Left kidney (tissue), 1 donor: ENCODE measurements at regions not wholly inside any gene's neighbourhood (a gene's known extent, or its start where the extent isn't known, plus 50 kb on each side); places are given as distances from the start of the nearest gene placed in this dataset.
"Not testable (repeated sequence)": the region's sequence is repeated elsewhere in the genome, so short reads cannot be mapped to it uniquely, and the experiment has no call there.

ENCODE experiments used
- DNase-seq: peaks from one replicate; pipeline ENCODE4 v3.0.0-alpha.2; 2013

DNA sequence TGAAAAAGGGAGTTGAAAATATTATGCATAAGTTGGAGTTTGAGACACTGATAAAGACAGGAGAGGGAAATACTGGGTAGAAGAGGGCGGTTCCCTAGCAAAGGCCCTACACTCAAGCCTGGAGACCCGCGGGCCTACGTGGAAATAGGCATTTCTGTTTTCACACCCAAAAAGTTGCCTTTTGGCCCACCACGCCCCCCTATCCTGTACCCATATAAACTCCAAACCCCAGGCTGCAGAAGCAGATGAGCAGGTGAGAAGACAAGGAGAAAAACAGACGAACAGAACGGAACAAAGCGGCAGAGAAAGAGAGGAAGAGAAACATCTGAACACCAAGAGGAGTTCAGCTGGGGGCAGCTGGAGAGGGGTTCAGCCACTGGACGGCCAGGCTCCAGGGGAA, 177.9 kb downstream of the GALC start:
- no peak for DNase-seq

- no peak for DNase-seq
These were observed 179.3 kb downstream of the GALC start for GRCh38 chr14:87813686-87814085.

DNA sequence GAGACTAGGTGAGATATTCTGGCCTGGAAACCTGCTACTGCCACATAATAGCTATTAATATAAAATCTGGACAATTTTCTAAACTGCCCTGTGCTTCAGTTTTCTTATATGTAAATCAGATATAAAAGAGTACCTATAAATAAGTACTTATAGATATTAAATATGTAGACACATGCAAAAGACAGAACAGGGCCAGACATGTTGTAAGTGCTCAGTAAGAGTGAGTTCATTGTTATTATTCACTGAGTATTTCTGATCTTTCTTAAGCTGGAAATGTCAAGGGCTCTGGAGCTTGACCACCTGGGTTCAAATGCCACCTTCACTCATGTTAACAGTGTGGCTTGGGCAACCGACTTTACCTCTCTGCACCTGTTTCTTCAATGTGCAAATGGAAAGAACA, 179.8 kb downstream of the GALC start:
- no peak for DNase-seq

DNA sequence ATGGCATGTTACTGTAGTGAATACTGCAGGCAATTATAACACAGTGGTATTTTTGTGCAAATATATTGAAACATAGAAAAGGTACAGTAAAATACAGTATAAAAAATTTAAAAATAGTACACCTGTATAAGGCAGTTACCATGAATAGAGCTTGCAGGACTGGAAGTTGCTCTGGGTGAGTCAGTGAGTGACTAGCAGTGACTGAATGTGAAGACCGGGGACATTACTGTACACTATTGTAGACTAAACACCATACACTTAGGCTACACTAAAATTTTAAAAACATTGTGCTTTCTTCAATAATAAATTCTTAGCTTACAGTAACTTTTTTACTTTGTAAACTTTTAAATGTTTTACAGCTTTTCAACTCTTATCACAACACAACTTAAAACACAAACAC, 181.7 kb downstream of the GALC start:
- DNase-seq = no peak

- no peak for DNase-seq
These were observed 182.3 kb downstream of the GALC start for GRCh38 chr14:87810711-87811110.

GRCh38 chr14:87809261-87809660, 183.7 kb downstream of the GALC start:
- no peak for DNase-seq

DNA sequence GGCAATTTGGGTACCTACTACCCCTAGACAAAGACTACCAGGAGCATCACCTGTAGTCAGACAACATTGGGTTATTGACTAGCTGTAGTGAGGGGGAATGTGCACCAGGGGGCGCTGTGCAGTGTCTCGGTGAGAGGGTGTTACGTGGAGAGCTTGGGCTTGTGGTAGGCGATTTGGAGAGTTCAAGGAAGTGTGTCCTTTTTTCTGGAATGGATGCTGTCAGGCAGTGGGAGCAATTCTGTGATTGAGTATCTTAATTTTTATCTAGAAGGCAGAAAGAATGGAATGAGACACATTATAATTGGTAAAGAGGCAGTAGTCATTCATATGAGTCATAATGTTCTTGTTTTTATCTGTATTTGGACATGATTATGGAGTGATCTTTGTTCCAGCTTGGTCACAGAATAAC, 187.7 kb downstream of the GALC start:
- DNase-seq = no peak

- no peak for DNase-seq
These were observed 192.8 kb downstream of the GALC start for GRCh38 chr14:87800216-87800615.

DNA sequence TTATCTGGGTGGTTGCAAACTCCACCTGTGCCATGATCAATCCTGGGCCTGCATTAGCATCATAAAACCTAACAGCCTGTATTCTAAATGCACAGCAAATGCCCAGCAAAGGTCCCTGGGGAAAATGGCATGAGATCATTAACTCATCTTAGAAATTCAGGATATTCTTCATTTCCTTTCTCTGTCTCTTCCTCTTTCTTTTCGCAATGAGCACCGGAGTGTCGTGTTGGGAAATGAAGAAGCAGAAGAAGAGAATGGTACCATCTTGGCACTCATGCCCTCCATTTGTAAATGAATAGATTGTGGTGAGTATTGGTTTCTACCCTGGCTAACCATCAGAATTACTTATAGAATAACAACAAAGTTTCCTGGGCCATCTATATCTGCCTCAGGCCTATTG, 193.6 kb downstream of the GALC start:
- DNase-seq = no peak

DNA sequence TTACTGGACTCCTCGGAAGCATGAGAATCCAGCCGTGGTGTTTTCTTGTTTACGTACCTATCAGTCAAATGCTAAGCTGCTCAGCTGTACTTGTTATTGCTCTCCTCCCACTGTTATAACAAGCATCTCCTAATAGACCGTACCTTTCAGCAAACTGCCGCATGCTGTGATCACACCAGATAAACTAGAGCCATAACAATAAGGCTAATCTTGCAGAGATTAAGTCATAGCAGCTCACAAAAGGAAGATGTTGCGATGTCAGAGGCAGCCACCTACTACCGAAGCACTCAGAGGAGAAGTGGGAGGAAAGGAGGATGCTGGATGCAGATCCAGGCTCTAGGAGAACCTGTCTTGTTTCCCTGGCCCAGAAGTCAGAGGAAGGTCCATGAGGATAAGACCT, 196.0 kb downstream of the GALC start:
- DNase-seq = no peak

DNA sequence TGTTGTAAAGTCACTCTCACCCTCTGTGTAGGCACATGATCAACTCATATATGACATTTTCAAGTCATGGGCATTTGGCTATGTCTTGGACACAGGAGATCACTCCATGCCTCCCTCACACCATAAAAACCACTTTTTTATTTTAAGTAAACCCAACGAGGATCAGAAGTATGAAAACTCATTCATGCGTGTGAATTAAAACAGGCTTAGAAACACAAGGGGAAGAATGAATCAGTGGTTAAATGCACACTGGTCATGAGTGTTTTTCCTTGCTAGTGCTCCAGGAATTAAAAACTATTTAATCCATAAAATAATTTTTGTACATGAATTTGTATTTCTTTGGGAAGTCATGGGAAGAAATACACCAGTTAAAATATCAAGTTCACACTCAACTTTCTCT, 198.4 kb downstream of the GALC start:
- DNase-seq = no peak

DNA sequence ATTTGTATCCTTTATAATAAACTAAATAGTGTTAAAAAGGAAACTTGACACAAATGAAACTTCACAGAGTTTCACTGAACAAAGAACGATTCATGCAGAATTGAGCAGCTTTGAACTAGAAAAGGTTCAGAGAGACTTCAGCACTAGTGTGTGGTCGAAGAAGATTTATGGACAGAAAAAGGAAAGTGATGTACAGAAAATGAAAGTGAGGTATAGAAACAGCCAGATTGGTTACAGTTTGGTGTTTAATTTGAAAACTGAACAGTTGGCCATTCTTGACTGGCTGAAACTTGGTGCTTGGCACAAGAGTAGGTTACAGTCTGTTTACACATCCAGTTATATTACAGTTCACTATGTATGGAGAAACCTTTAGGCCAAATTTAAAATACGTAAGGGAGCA, 207.1 kb downstream of the GALC start:
- no peak for DNase-seq

- no peak for DNase-seq
These were observed 208.6 kb downstream of the GALC start for GRCh38 chr14:87784386-87784785.

- no peak for DNase-seq
These were observed 209.9 kb downstream of the GALC start for GRCh38 chr14:87783071-87783470.

DNA sequence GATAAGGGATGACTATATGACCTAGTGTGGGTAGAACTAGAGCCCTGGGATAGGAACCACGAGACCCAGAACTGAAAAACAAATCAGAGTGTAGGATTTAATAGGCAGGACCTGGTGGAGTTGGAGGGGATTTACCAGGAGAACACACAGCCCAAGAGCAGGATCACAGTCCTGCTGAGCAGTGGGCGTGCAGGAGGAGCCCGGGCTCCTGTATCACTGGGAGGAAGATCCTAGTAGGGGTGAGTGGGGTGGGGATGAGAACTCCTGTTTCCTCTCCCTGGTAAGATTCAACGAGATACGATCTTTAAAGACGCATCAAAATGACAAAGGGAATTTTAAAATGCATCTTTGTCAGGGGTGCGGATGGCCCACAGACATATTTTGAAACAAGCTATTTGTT, 220.1 kb downstream of the GALC start:
- DNase-seq = no peak

- DNase-seq = no peak
These were observed 225.4 kb downstream of the GALC start for GRCh38 chr14:87767567-87767901.

GRCh38 chr14:87758876-87759275, 234.1 kb downstream of the GALC start:
- DNase-seq = no peak

DNA sequence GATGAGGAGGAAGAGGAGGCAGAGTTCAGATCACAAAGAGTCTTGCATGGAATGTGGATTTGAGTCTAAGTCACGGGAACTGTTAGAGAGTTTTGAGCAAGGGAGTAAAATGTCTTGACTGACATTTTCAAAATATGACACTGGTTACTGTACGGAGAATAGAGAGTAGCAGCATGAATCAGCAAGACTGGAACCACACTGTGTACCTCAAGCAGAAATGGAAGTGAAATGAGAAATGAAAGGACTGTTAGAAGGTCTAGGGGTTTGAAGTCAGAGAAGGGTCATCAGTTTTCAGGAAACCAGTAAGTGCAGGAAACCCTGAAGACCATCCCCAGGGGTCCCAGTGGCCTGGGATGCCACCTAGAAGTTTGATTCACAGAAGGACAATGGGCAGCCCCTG, 236.3 kb downstream of the GALC start:
- no peak for DNase-seq

DNA sequence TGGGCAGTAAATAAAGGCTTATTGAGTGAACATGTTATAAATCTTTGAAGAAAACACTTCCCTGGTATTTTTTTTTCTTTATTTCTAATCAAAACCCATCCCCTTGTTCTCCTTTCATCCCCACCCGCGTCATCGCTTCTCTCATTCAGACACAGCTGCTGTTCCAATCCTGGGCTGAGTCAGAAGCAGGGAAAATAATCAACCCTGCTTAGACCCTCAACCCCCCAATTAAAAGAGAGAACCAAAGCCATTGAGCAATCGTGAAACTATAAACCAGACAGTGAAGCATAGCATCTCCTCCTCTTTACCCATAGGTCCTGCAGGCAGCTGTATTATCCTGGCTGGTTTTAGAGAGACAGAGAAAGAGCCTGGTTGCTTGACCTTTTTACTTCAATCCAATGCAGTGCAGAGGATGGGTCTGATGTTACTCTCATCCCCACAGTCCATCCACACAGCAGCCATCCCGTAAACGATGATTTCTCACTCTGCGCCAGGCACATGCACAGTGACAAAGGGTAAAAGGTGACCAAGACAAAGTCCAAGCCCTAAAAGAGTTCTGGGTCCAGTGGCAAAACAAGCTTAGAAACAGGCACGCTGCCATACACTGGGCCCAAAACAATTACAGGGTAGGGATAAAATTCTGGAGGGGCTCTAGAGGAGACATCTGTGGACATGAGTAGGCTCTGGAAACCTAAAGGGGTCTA, 238.3 kb downstream of the GALC start:
- DNase-seq = no peak

GRCh38 chr14:87748558-87748957, 244.4 kb downstream of the GALC start:
- DNase-seq = no peak

DNA sequence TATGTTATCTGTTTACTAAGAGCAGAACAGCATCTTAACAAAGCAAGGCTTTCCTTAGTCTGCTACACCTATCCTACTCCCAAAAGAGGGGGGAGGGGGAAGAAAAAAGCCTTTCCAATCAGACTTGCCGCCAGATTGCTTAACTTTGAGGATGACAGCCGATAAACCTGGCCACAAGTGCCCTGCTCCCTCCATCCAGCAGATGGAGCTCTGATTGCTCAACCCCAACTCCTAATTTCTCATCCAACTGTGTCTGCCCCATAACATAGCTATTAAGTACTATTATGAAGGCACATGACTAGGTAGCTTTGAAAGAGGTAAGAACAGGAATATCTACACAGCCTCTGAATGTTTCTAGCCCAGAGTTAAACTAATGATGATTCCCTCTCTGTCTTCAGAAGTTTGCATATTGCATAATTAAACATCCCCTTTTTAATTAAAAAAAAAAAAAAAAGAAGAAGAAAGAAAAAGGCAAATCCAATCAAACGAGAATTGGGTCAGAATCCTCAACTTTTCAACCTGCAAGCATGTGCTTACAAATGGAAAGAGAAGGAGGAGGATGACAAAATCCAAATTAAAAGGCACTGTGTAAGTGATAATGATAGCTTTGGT, 247.4 kb downstream of the GALC start:
- DNase-seq = peak; percentile 21

DNA sequence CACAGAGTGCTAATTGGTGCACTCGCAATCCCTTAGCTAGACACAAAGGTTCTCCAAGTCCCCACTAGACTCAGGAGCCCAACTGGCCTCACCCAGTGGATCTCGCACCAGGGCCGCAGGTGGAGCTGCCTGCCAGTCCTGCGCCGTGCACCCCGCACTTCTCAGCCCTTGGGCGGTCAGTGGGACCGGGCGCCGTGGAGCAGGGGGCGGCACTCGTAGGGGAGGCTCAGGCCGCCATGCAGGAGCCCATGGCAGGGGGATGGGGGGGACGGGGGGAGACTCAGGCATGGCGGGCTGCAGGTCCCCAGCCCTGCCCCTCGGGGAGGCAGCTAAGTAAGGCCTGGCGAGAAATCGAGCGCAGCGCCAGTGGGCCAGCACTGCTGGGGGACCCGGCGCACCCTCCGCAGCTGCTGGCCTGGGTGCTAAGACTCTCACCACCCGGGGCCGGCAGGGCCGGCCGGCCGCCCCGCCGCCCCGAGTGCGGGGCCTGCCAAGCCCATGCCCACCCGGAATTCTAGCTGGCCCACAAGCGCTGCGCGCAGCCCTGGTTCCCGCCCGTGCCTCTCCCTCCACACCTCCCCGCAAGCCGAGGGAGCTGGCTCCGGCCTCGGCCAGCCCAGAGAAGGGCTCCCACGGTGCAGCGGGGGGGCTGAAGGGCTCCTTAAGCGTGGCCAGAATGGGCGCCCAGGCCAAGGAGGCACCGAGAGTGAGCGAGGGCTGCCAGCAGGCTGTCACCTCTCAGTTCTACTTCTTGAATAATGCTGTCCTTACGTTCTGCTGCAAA, 258.2 kb downstream of the GALC start:
- not testable (repeated sequence) for DNase-seq

DNA sequence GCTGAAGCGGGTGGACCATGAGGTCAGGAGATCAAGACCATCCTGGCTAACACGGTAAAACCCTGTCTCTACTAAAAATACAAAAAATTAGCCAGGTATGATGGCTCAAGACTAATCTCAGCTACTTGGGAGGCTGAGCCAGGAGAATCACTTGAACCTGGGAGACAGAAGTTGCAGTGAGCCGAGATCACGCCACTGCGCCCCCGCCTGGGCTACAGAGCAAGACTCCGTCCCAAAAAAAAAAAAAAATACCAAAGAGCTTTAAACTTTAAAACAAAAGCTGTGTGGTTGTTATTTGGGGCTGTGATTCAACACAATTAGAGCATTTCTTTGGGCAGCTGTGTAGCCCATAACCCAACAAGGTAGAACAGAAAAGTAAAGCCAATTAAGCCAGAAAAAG, 259.9 kb downstream of the GALC start:
- not testable (repeated sequence) for DNase-seq

DNA sequence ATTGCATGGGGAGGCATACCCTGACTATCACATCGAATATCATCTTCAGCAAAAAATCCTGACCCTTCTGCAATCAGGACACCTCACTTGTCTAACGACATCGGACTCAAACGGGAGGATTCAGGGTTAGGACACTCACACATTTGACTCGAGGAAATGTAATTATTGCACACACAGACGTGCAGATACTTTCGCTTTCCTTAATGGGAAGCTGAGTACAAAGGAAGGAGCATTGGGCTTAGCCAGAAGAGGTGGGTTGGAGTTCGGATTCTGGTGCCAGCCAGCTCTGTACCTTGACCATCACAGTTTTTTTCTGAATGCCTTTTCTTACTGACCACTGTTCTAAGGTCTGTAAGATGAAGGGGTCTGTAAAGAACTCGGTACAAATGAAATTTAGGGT, 260.4 kb downstream of the GALC start:
- no peak for DNase-seq
